GM12878 (cell line): ENCODE measurements at regions not wholly inside any gene's neighbourhood (a gene's known extent, or its start where the extent isn't known, plus 50 kb on each side); places are given as distances from the start of the nearest gene placed in this dataset.

Experiments
- CHD2 ChIP-seq: IDR thresholded peaks from 2 replicates; pipeline ENCODE4 v1.6.1; 2011; ENCODE audit warnings: low read depth, low read length, improper control_type of control experiment, borderline replicate concordance
- ETV6 ChIP-seq, 2 experiments: fragments of 450-650 bp in 1 of 2; IDR thresholded peaks in 1 of 2; conservative IDR thresholded peaks in 1 of 2; 2 replicates each; pipeline ENCODE4 v1.6.1; 2014; ENCODE audit warnings: antibody characterized with exemption in 1 of 2, borderline replicate concordance in 1 of 2, low read depth in 1 of 2, mild to moderate bottlenecking in 1 of 2, moderate library complexity in 1 of 2
- FOS ChIP-seq: IDR thresholded peaks from 3 replicates; pipeline ENCODE4 v1.6.1; 2011; ENCODE audit warnings: borderline replicate concordance; ENCODE audit not compliant: insufficient read length; ENCODE audit errors: extremely low read depth
- GABPA ChIP-seq: IDR thresholded peaks from 2 replicates; pipeline ENCODE4 v1.6.1; 2014; ENCODE audit warnings: antibody characterized with exemption, low read depth, mild to moderate bottlenecking, inconsistent platforms
- JUND ChIP-seq: IDR thresholded peaks from 2 replicates; pipeline ENCODE4 v1.6.1; 2012; ENCODE audit warnings: low read depth, mild to moderate bottlenecking, low read length, improper control_type of control experiment, moderate library complexity
- KAT2A ChIP-seq: conservative IDR thresholded peaks from 2 replicates; pipeline ENCODE4 v1.6.1; 2011; ENCODE audit warnings: low read depth, low read length; ENCODE audit not compliant: control insufficient read depth
- PBX3 ChIP-seq: IDR thresholded peaks from 2 replicates; pipeline ENCODE4 v1.6.1; 2011; ENCODE audit warnings: mild to moderate bottlenecking, low read depth, low read length, moderate library complexity; ENCODE audit not compliant: insufficient replicate concordance
- POU2F2 ChIP-seq: IDR thresholded peaks from 3 replicates; pipeline ENCODE4 v1.6.1; 2011; ENCODE audit warnings: low read depth, mild to moderate bottlenecking, low read length, borderline replicate concordance
- RAD51 ChIP-seq: fragments of 450-650 bp; IDR thresholded peaks from 2 replicates; pipeline ENCODE4 v1.6.1; 2016; ENCODE audit warnings: moderate library complexity, mild to moderate bottlenecking, inconsistent platforms
- SREBF1 ChIP-seq: IDR thresholded peaks from 2 replicates; pipeline ENCODE4 v1.6.1; 2012; ENCODE audit warnings: mild to moderate bottlenecking, low read length
- SUPT20H ChIP-seq: IDR thresholded peaks from 2 replicates; pipeline ENCODE4 v1.6.1; 2011; ENCODE audit warnings: low read depth, mild to moderate bottlenecking, low read length, moderate library complexity, borderline replicate concordance; ENCODE audit not compliant: control insufficient read depth
- TARDBP ChIP-seq: IDR thresholded peaks from 2 replicates; pipeline ENCODE4 v1.6.1; 2016; ENCODE audit warnings: borderline replicate concordance
- ZBED1 ChIP-seq: IDR thresholded peaks from 2 replicates; pipeline ENCODE4 v1.6.1; 2016; ENCODE audit warnings: borderline replicate concordance
- ZNF274 ChIP-seq: IDR thresholded peaks from one replicate; pipeline ENCODE4 v1.8.0; 2011; ENCODE audit not compliant: insufficient read length, insufficient read depth
- ZNF687 ChIP-seq: fragments of 450-650 bp; IDR thresholded peaks from 2 replicates; pipeline ENCODE4 v1.6.1; 2017; ENCODE audit warnings: mild to moderate bottlenecking, moderate library complexity

- no peak for TF ChIP-seq ZNF687
- no peak for TF ChIP-seq ZBED1
- TF ChIP-seq GABPA = no peak
- no peak for TF ChIP-seq KAT2A
- TF ChIP-seq JUND = no peak
- no peak for TF ChIP-seq POU2F2
- no peak for TF ChIP-seq FOS
- TF ChIP-seq SUPT20H = no peak
- TF ChIP-seq SREBF1 = no peak
- no peak for TF ChIP-seq PBX3
- TF ChIP-seq ETV6 (conservative IDR thresholded peaks at IDR 0.05 in 1 of 2, IDR thresholded peaks at IDR 0.05 in 1 of 2; ENCODE audit: borderline replicate concordance in 1 of 2, low read depth in 1 of 2) = no peak
- TF ChIP-seq CHD2 = no peak
- TF ChIP-seq TARDBP = no peak
- TF ChIP-seq RAD51 = no peak
- TF ChIP-seq ZNF274 = no peak
These were observed 176.9 kb downstream of the AASDH start (continued) for GRCh38 chr4:56210397-56210796.
